ENCODE measurements at regions not wholly inside any gene's neighbourhood (a gene's known extent, or its start where the extent isn't known, plus 50 kb on each side); places are given as distances from the start of the nearest gene placed in this dataset.

DNA sequence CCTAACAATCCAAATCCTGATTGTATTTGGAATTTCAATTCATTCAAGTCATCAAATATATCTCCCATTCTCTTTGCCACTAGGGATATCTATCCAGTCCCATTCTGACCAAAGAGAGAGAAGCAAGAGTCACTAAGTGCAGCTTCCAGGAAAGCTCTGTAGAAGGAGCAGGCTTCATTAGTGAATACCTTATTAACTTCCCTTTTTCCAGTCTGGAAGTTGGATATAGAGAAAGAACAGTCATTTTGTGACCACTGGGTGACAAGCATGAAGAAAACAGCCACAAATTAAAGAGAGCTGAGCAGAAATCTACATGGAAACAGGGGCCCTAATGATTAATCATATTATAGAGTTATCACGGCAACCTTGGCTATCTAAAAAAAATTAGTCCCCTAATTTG, 190.7 kb upstream of the ADO start:
- TF ChIP-seq, protein P1, sequence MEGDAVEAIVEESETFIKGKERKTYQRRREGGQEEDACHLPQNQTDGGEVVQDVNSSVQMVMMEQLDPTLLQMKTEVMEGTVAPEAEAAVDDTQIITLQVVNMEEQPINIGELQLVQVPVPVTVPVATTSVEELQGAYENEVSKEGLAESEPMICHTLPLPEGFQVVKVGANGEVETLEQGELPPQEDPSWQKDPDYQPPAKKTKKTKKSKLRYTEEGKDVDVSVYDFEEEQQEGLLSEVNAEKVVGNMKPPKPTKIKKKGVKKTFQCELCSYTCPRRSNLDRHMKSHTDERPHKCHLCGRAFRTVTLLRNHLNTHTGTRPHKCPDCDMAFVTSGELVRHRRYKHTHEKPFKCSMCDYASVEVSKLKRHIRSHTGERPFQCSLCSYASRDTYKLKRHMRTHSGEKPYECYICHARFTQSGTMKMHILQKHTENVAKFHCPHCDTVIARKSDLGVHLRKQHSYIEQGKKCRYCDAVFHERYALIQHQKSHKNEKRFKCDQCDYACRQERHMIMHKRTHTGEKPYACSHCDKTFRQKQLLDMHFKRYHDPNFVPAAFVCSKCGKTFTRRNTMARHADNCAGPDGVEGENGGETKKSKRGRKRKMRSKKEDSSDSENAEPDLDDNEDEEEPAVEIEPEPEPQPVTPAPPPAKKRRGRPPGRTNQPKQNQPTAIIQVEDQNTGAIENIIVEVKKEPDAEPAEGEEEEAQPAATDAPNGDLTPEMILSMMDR (IDR thresholded peaks at IDR 0.05; ENCODE audit: low read depth, low read length) = no peak
- TF ChIP-seq MYC (IDR thresholded peaks at IDR 0.05; ENCODE audit: low read depth, low read length) = no peak
- TF ChIP-seq POLR2A (IDR thresholded peaks at IDR 0.05; ENCODE audit: extremely low read depth, insufficient read length) = no peak
